Endodermal cell (in vitro differentiated cells): ENCODE measurements at regions not wholly inside any gene's neighbourhood (a gene's known extent, or its start where the extent isn't known, plus 50 kb on each side); places are given as distances from the start of the nearest gene placed in this dataset.

Experiments used
- DNase-seq: peaks from one replicate; pipeline ENCODE4 v3.0.0-alpha.2; 2017
- H3K27ac ChIP-seq: 2 replicates; pipeline ENCODE4 v1.5.1; 2013; ENCODE audit warnings: mild to moderate bottlenecking, low read depth, low read length, moderate library complexity
- H3K27me3 ChIP-seq: 2 replicates; pipeline ENCODE4 v1.6.1; 2013; ENCODE audit warnings: mild to moderate bottlenecking, low read length, moderate library complexity; ENCODE audit not compliant: insufficient read depth, control insufficient read depth, poor library complexity, severe bottlenecking
- H3K36me3 ChIP-seq: 2 replicates; pipeline ENCODE4 v1.7.0; 2013; ENCODE audit warnings: mild to moderate bottlenecking, low read length, moderate library complexity; ENCODE audit not compliant: control insufficient read depth, insufficient read depth
- H3K4me1 ChIP-seq: one replicate; pipeline ENCODE4 v1.7.0; 2013; ENCODE audit warnings: low read length; ENCODE audit not compliant: control insufficient read depth, insufficient read depth
- H3K4me3 ChIP-seq: 2 replicates; pipeline ENCODE4 v1.5.1; 2013; ENCODE audit warnings: mild to moderate bottlenecking, low read length, moderate library complexity
- H3K9ac ChIP-seq: 2 replicates; pipeline ENCODE4 v1.6.1; 2013; ENCODE audit warnings: mild to moderate bottlenecking, low read length, moderate library complexity; ENCODE audit not compliant: poor library complexity, severe bottlenecking; ENCODE audit errors: extremely low read depth
- H3K9me3 ChIP-seq: 2 replicates; pipeline ENCODE4 v1.6.1; 2013; ENCODE audit warnings: mild to moderate bottlenecking, low read length, moderate library complexity; ENCODE audit not compliant: control insufficient read depth
- H3K27ac Mint-ChIP-seq: 2 replicates; pipeline ENCODE4 v1.8.0; 2020; ENCODE audit warnings: mixed read lengths
- H3K27me3 Mint-ChIP-seq: 2 replicates; pipeline ENCODE4 v1.8.0; 2021; ENCODE audit warnings: mild to moderate bottlenecking, mixed read lengths; ENCODE audit not compliant: insufficient read depth
- H3K36me3 Mint-ChIP-seq: 2 replicates; pipeline ENCODE4 v1.8.0; 2020; ENCODE audit warnings: low read depth, mixed read lengths
- H3K4me1 Mint-ChIP-seq: 2 replicates; pipeline ENCODE4 v1.8.0; 2020; ENCODE audit warnings: mixed read lengths
- H3K4me3 Mint-ChIP-seq: 2 replicates; pipeline ENCODE4 v1.8.0; 2020; ENCODE audit warnings: mild to moderate bottlenecking, moderate library complexity, mixed read lengths
- H3K9me3 Mint-ChIP-seq: 2 replicates; pipeline ENCODE4 v1.8.0; 2020; ENCODE audit warnings: mild to moderate bottlenecking, mixed read lengths
- CTCF ChIP-seq: fragments of 200-600 bp; sonication (generic); conservative IDR thresholded peaks from 2 replicates; pipeline ENCODE4 v1.5.0; 2021; ENCODE audit warnings: antibody characterized with exemption, mild to moderate bottlenecking
- WGBS, 2 experiments: methylation state at CpG; one replicate each; pipeline versions ENCODE4 v1.1.5 to v1.1.7; 2013; ENCODE audit warnings: missing lambda C conversion rate in 2 of 2, mixed read lengths in 1 of 2; ENCODE audit not compliant: insufficient coverage in 1 of 2, insufficient read length in 1 of 2; 5-methylcytosine and 5-hydroxymethylcytosine counted together

GRCh38 chr7:20988340-20988739, 201.7 kb upstream of the SP8 start:
- H3K9ac ChIP-seq, result no peak overlapping the region
- peaks cover 11% of the 10 kb centered on the region for H3K9me3 ChIP-seq
- H3K27me3 ChIP-seq, result peaks cover 6% of the 10 kb centered on the region
- no peak overlapping the region for H3K27ac ChIP-seq
- no peaks in the 10 kb centered on the region for H3K4me1 ChIP-seq
- peaks cover 7% of the 10 kb centered on the region for H3K4me1 Mint-ChIP-seq
- no peaks in the 10 kb centered on the region for H3K36me3 ChIP-seq
- H3K4me3 ChIP-seq, result no peak overlapping the region
- H3K36me3 Mint-ChIP-seq, result peaks cover 8% of the 10 kb centered on the region
- no peak for TF ChIP-seq CTCF
- peaks cover 5% of the 10 kb centered on the region for H3K27me3 Mint-ChIP-seq
- peaks cover 12% of the 10 kb centered on the region for H3K9me3 Mint-ChIP-seq
- no peak for DNase-seq
- H3K4me3 Mint-ChIP-seq, result no peak overlapping the region
- no peak overlapping the region for H3K27ac Mint-ChIP-seq
- 79 to 81% methylated on average over 3 of the region's 3 CpGs for WGBS, 2 experiments

- peaks cover 17% of the 10 kb centered on the region for H3K36me3 Mint-ChIP-seq
- no peak overlapping the region for H3K27ac Mint-ChIP-seq
- no peaks in the 10 kb centered on the region for H3K4me1 ChIP-seq
- H3K9me3 Mint-ChIP-seq, result peaks cover 26% of the 10 kb centered on the region
- H3K9ac ChIP-seq, result no peak overlapping the region
- H3K4me1 Mint-ChIP-seq, result peaks cover 7% of the 10 kb centered on the region
- no peak overlapping the region for H3K4me3 Mint-ChIP-seq
- H3K27me3 Mint-ChIP-seq, result peaks cover 3% of the 10 kb centered on the region
- H3K4me3 ChIP-seq, result no peak overlapping the region
- peaks cover 14% of the 10 kb centered on the region for H3K9me3 ChIP-seq
- no peak overlapping the region for H3K27ac ChIP-seq
- peak; percentile 54 for DNase-seq
- peak; percentile 66 for TF ChIP-seq CTCF
- H3K27me3 ChIP-seq, result peaks cover 6% of the 10 kb centered on the region
- H3K36me3 ChIP-seq, result no peaks in the 10 kb centered on the region
Observed at GRCh38 chr7:20991544-20991943, 204.9 kb upstream of the SP8 start.

GRCh38 chr7:20993693-20994092, 207.0 kb upstream of the SP8 start:
- Mint-ChIP-seq H3K9me3 (peaks cover 26% of the 10 kb centered on the region), H3K4me3 (no peak overlapping the region), H3K27me3 (peaks cover 3% of the 10 kb centered on the region), H3K27ac (no peak overlapping the region), H3K4me1 (peaks cover 12% of the 10 kb centered on the region), H3K36me3 (peaks cover 17% of the 10 kb centered on the region)
- no peak for TF ChIP-seq CTCF
- Histone ChIP-seq H3K27ac (no peak overlapping the region), H3K9ac (no peak overlapping the region), H3K9me3 (peaks cover 14% of the 10 kb centered on the region), H3K27me3 (peaks cover 6% of the 10 kb centered on the region), H3K36me3 (no peaks in the 10 kb centered on the region), H3K4me3 (no peak overlapping the region), H3K4me1 (no peaks in the 10 kb centered on the region)
- WGBS, 2 experiments, result no CpG with 5 or more reads among the region's 1 CpG
- DNase-seq, result no peak
